ENCODE measurements at regions not wholly inside any gene's neighbourhood (a gene's known extent, or its start where the extent isn't known, plus 50 kb on each side); places are given as distances from the start of the nearest gene placed in this dataset.

DNA sequence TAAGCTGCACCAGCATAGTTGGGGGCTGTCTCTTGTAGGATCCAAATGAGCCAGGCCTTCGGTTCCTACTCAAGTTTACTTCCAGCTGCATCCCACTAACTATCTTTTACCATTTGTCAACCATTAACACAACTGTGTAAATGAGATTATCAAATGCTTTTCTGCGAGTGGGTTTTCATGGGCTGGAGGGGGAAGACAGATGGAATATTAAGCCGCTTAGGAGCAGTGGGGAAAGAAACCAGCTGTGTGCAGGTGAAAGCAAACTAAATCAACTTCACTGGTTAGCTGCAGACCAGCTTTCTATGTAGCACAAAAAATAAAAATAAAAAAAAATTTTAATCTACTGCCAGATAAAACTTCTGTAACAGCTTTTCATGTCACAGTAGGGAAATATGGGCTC lies 100.8 kb upstream of the FOXN2 start:
- POLR2A ChIA-PET, result no interaction called here
- WGBS (ENCODE audit: low lambda C conversion rate), result 64% methylated on average over 3 of the region's 3 CpGs
- TF ChIP-seq ZNF251 (CRISPR knock-in tag; IDR thresholded peaks at IDR 0.05), result no peak
- no peak for TF ChIP-seq ZBTB21 (CRISPR knock-in tag; IDR thresholded peaks at IDR 0.05)
- TF ChIP-seq BRCA1 (CRISPR knock-in tag; IDR thresholded peaks at IDR 0.05), result no peak
- TF ChIP-seq ZNF430 (CRISPR knock-in tag; IDR thresholded peaks at IDR 0.05), result no peak
- TF ChIP-seq, protein P1, sequence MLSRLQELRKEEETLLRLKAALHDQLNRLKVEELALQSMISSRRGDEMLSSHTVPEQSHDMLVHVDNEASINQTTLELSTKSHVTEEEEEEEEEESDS (CRISPR knock-in tag; IDR thresholded peaks at IDR 0.05; ENCODE audit: borderline replicate concordance), result no peak
- TF ChIP-seq ZNF607 (CRISPR knock-in tag; IDR thresholded peaks at IDR 0.05; ENCODE audit: borderline replicate concordance), result no peak
- no peak for TF ChIP-seq IKZF4 (CRISPR knock-in tag; IDR thresholded peaks at IDR 0.05; ENCODE audit: borderline replicate concordance, low read depth, not compliant biosample characterization)
- no peak for TF ChIP-seq FOSL2 (CRISPR knock-in tag; IDR thresholded peaks at IDR 0.05)
- no peak for TF ChIP-seq JUN (CRISPR knock-in tag; IDR thresholded peaks at IDR 0.05)
- TF ChIP-seq ZNF224 (CRISPR knock-in tag; IDR thresholded peaks at IDR 0.05), result no peak
- TF ChIP-seq TOE1 (CRISPR knock-in tag; IDR thresholded peaks at IDR 0.05), result no peak
- no peak for TF ChIP-seq RBAK (CRISPR knock-in tag; IDR thresholded peaks at IDR 0.05)
- no peak for TF ChIP-seq ZNF766 (CRISPR knock-in tag; IDR thresholded peaks at IDR 0.05; ENCODE audit: borderline replicate concordance)
- TF ChIP-seq, protein P2, sequence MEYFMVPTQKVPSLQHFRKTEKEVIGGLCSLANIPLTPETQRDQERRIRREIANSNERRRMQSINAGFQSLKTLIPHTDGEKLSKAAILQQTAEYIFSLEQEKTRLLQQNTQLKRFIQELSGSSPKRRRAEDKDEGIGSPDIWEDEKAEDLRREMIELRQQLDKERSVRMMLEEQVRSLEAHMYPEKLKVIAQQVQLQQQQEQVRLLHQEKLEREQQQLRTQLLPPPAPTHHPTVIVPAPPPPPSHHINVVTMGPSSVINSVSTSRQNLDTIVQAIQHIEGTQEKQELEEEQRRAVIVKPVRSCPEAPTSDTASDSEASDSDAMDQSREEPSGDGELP (IDR thresholded peaks at IDR 0.05; ENCODE audit: borderline replicate concordance, low read depth), result no peak
- no peak for TF ChIP-seq ZNF124 (CRISPR knock-in tag; IDR thresholded peaks at IDR 0.05)
- in situ Hi-C loops (cut with HindIII; ENCODE audit: extremely low pct_ligation_motif_present, low pct_unique_long_range_greater_than_20kb), result loop anchor here (25.0 kb wide), 1 partner anchor 199 kb away; no protein-coding TSS in a partner anchor
- CTCF ChIA-PET (ENCODE audit: low intra/inter-chr PET ratio, low total read pairs), result no interaction called here
- H4K20me1 ChIP-seq (ENCODE audit: insufficient read depth, low read length), result no peaks in the 10 kb centered on the region
- no peaks in the 10 kb centered on the region for H3K36me3 ChIP-seq (replicated peaks in 1 of 2; ENCODE audit: control insufficient read depth in 1 of 2, insufficient read depth in 2 of 2, low read length in 2 of 2)
- H3K4me3 ChIP-seq (replicated peaks in 1 of 3; ENCODE audit: insufficient read depth in 1 of 3, low read depth in 2 of 3, low read length in 3 of 3), result no peak overlapping the region
- no peak overlapping the region for H2AFZ ChIP-seq (ENCODE audit: low read length)
- intact Hi-C loops (cut with micrococcal nuclease; ENCODE audit: unreplicated experiment), result no loop called here
- H3K27ac ChIP-seq (ENCODE audit: extremely low read length, insufficient read depth, low read length), result no peak overlapping the region
- FAIRE-seq (no peak), ATAC-seq (no peak), DNase-seq (ENCODE audit: low spot score) (no peak)
- H3K9me3 ChIP-seq (ENCODE audit: low read length), result no peaks in the 10 kb centered on the region
- no TSS peak for BruUV-seq (replicated peaks)
- H3K27me3 ChIP-seq (ENCODE audit: control insufficient read depth in 1 of 2, insufficient read depth in 2 of 2, low read length in 2 of 2), result no peaks in the 10 kb centered on the region
- H3K4me2 ChIP-seq (ENCODE audit: low read depth, low read length), result no peak overlapping the region
- H3K4me1 ChIP-seq (ENCODE audit: insufficient read depth, low read length), result peaks cover 28% of the 10 kb centered on the region
- no peaks in the 10 kb centered on the region for H3K79me2 ChIP-seq (ENCODE audit: insufficient read depth, low read length)
- no peak overlapping the region for H3K9ac ChIP-seq (ENCODE audit: insufficient read depth, low read depth, low read length)
